HL-60 (cell line): ENCODE measurements at regions not wholly inside any gene's neighbourhood (a gene's known extent, or its start where the extent isn't known, plus 50 kb on each side); places are given as distances from the start of the nearest gene placed in this dataset.

ENCODE experiments used
- DNase-seq, 2 experiments: peaks; one replicate each; pipeline ENCODE4 v3.0.0-alpha.2; 2010 to 2020; ENCODE audit warnings: low read depth in 1 of 2, low spot score in 1 of 2
- H3K27ac ChIP-seq: fragments of 250-450 bp; sonication (Bioruptor Pico); replicated peaks from 2 replicates; pipeline ENCODE4 v1.5.1; 2020; ENCODE audit warnings: mild to moderate bottlenecking, moderate library complexity
- H3K27me3 ChIP-seq: fragments of 250-450 bp; sonication (Bioruptor Pico); 2 replicates; pipeline ENCODE4 v1.5.1; 2021; ENCODE audit warnings: mild to moderate bottlenecking, moderate library complexity; ENCODE audit not compliant: insufficient read depth, poor library complexity, severe bottlenecking
- H3K4me3 ChIP-seq: replicated peaks from 2 replicates; pipeline ENCODE4 v1.5.1; 2011; ENCODE audit warnings: mild to moderate bottlenecking, control low read depth, low read length; ENCODE audit not compliant: insufficient read depth
- CTCF ChIP-seq: IDR thresholded peaks from one replicate; pipeline ENCODE4 v1.5.1; 2011; ENCODE audit warnings: low read length, control low read depth, inconsistent platforms; ENCODE audit not compliant: insufficient read depth
- GABPA ChIP-seq: IDR thresholded peaks from 2 replicates; pipeline ENCODE4 v1.6.1; 2012; ENCODE audit warnings: low read depth
- POLR2AphosphoS5 ChIP-seq: IDR thresholded peaks from 2 replicates; pipeline ENCODE4 v1.6.1; 2012; ENCODE audit warnings: low read depth
- REST ChIP-seq: IDR thresholded peaks from 2 replicates; pipeline ENCODE4 v1.6.1; 2012; ENCODE audit warnings: low read depth; ENCODE audit not compliant: insufficient replicate concordance
- SPI1 ChIP-seq: IDR thresholded peaks from 2 replicates; pipeline ENCODE4 v1.6.1; 2012; ENCODE audit warnings: low read depth, mild to moderate bottlenecking, borderline replicate concordance

DNA sequence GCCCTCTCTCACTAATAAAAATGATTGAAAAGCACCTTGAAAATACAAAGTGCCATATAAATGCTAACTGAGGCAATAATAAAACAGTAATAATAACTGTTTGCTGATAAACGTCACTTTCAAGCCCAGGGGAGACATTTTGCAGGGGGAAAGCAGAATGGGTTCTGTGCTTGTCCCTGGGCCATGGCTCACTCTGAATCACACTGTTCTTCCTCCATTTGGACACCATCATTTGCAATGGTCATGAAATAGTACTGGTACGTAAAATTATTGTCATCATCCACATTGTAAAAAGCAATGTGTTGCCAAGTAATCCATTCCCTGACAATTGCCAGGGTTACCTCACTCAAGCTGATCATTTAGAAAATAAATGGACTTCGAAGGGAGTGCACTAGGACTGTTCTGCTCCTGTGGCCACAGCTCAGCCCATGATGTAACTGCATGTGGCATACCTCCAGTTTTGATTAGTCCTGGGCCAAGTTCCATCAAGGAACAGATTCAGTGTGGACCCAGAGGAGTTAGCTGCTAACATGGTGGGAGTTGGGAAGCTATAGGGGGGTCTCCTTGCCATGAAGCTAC lies 508.8 kb upstream of the CELF4 start:
- Histone ChIP-seq H3K27me3 (no peaks in the 10 kb centered on the region), H3K27ac (no peak overlapping the region)
- TF ChIP-seq GABPA (no peak), SPI1 (no peak), POLR2AphosphoS5 (no peak)

GRCh38 chr18:38067821-38068220 lies 502.2 kb upstream of the CELF4 start:
- no peak for DNase-seq
- H3K4me3 ChIP-seq = no peak overlapping the region
- H3K27ac ChIP-seq = no peak overlapping the region
- no peaks in the 10 kb centered on the region for H3K27me3 ChIP-seq
- TF ChIP-seq POLR2AphosphoS5 (no peak), SPI1 (no peak), CTCF (no peak), REST (no peak), GABPA (no peak)

More for the DNA sequence above, 508.8 kb upstream of the CELF4 start:
- DNase-seq = no peak
- H3K4me3 ChIP-seq = no peak overlapping the region

DNA sequence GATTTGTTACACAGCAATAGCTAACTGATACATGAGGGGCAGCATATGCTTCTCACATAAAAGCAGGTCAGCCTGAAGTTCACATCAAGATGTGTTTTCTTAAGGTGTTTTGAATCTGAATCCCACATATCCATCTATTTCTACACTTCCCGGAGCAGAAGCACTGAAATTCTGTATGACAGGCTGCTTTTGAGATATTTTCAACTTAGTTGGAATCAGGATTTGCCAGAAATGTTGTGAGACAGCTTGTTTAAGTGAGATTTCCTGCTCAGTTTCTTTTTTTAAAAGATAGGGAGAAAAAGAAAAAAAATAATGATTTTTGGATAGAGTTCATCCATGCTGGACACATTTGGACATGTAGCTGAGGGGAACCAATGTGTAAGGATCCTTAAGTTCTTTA lies 501.5 kb upstream of the CELF4 start:
- Histone ChIP-seq H3K27ac (no peak overlapping the region), H3K4me3 (no peak overlapping the region), H3K27me3 (no peaks in the 10 kb centered on the region)
- DNase-seq = no peak
- TF ChIP-seq REST (no peak), SPI1 (no peak), GABPA (no peak), CTCF (no peak), POLR2AphosphoS5 (no peak)

- no peaks in the 10 kb centered on the region for H3K27me3 ChIP-seq
- H3K4me3 ChIP-seq = no peak overlapping the region
- no peak for DNase-seq
- no peak for TF ChIP-seq CTCF
- no peak for TF ChIP-seq POLR2AphosphoS5
- no peak for TF ChIP-seq SPI1
- no peak for TF ChIP-seq GABPA
- TF ChIP-seq REST = no peak
- H3K27ac ChIP-seq = no peak overlapping the region
Observed at GRCh38 chr18:38052879-38053590, 487.4 kb upstream of the CELF4 start.
